ENCODE measurements at regions not wholly inside any gene's neighbourhood (a gene's known extent, or its start where the extent isn't known, plus 50 kb on each side); places are given as distances from the start of the nearest gene placed in this dataset.
"Not testable (repeated sequence)": the region's sequence is repeated elsewhere in the genome, so short reads cannot be mapped to it uniquely, and the experiment has no call there.

- no peak for DNase-seq (ENCODE audit: low read depth)
These were observed 111.4 kb upstream of the TIAM1 start for GRCh38 chr21:31455506-31455905.

DNA sequence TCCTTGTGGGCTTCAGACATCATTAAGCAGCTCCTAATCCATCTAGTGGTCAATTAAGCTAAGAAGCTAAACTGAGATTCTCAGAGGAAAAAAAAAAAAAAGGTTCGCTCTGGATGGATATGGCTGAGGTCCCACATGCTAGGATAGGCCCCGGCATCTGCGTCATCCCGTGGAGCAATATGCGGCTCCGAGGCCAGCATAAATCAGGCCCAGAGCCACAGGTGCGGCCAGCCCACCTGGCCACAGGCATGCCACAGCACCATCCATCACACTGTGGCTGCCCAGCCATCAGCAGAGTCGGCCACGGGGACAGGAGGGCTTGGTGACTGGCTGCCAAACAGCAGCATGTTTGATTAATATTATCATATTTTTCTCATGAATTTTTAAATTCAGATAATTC is 106.9 kb upstream of the TIAM1 start:
- no peak for DNase-seq (ENCODE audit: low read depth)

DNA sequence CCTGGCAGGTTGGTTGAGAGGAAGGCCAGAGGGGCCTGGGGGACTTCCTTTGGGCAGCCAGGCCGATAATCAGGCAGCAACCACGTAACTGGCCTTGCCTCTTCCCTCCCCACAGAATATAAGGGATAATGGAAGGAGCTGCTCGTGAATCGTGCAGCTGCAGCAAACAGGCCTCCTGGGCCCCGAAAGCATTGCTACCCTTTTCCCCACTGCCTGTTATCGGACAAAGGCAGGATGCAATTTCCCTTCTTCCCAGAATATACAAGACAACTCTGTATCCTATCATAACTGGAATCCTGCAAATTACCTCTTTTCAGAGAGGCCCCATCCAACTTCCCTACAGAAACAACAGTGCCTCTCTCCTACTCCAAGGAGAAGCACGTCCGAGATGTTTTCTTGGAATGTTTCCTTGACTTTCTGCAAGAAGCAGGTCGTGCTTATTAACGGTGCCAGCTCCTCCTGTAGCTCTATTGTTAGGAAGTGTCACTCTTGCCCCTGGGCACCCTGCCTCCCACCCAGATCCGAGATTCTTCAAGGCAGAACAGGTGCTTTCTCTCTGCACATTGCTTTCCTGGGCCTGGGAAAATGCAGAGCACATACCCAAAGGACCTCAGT is 106.0 kb upstream of the TIAM1 start:
- DNase-seq (ENCODE audit: low read depth) = no peak

- DNase-seq (ENCODE audit: low read depth) = no peak
These were observed 104.4 kb upstream of the TIAM1 start for GRCh38 chr21:31448496-31448895.

GRCh38 chr21:31447505-31447904 is 103.4 kb upstream of the TIAM1 start:
- no peak for DNase-seq (ENCODE audit: low read depth)

- peak; percentile 16 for DNase-seq (ENCODE audit: low read depth)
These were observed 102.3 kb upstream of the TIAM1 start for GRCh38 chr21:31446226-31446855.

GRCh38 chr21:31445137-31445536 is 101.1 kb upstream of the TIAM1 start:
- DNase-seq (ENCODE audit: low read depth) = no peak

DNA sequence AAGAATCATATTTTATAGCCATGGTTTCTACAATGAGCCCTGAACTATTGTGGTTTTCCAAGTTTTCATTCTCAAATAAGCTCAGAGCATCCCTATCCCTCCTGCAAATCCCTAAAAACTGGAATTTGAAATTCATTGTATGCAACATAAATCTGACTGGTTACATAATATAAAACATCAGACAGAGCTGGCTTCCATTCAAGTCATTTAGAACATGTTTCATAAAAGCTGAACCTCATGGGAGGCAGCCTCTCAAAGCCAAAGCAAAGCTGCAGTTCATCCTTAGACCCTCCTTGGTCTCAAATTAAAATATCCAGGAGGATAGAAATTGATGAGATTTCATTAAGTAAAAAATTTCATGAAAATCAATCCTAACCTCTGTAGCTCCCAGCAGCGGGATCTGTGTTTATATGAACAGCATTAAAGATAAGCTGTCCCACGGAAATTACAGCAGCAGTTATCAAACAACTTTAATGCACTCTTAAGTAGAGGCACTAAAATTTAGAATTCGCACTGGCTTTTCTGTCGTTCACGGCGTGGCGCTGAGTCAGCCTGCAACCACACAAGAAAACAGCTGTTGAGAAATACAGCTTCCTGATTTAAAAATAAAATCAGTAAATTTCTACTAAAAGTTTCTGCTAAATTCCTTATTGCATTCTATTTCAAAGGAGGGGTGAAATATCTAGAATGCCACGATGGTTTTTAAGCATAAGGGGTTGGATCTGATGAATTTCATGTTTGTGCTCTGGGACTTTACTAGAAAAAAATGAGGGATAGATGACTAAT is 99.9 kb upstream of the TIAM1 start:
- DNase-seq (ENCODE audit: low read depth) = no peak

DNA sequence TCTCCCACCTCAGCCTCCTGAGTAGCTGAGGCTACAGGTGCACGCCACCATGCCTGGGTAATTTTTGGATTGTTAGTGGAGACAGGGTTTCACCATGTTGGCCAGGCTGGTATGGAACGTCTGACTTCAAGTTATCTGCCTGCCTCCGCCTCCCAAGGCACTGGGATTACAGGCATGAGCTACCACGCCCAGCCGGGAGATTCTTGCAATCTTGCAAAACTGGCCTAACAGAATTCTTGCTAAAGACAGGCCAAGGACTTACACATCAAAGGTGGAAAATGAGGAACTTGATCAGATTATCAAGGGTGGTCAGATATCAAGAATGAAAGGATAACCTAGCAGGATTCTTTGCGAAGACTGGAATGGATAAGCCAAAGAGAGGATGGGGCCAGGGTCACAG is 98.3 kb upstream of the TIAM1 start:
- no peak for DNase-seq (ENCODE audit: low read depth)

DNA sequence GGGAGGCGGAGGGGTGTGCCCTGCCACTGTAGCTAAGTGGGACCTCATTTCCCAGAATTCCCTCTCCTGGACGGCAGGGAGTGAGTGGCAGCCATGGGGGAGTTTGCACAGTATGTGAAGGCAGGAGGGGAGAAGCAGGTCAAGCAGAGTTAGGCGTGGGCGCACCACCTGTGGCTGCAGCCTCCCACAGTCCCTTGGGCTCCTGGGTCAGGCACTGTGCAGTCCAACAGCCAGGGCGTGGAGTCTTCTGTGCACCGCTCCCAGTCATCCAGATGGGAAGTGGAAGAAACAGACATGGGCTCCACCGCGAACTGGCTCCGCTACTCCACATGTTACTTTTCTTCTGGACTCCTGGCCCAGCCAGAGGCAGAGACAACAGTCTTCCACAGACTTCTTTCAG is 85.4 kb upstream of the TIAM1 start:
- DNase-seq (ENCODE audit: low read depth) = no peak

- no peak for DNase-seq (ENCODE audit: low read depth)
These were observed 82.3 kb upstream of the TIAM1 start for GRCh38 chr21:31426235-31426797.

- DNase-seq (ENCODE audit: low read depth) = no peak
These were observed 81.1 kb upstream of the TIAM1 start for GRCh38 chr21:31425138-31425537.

DNA sequence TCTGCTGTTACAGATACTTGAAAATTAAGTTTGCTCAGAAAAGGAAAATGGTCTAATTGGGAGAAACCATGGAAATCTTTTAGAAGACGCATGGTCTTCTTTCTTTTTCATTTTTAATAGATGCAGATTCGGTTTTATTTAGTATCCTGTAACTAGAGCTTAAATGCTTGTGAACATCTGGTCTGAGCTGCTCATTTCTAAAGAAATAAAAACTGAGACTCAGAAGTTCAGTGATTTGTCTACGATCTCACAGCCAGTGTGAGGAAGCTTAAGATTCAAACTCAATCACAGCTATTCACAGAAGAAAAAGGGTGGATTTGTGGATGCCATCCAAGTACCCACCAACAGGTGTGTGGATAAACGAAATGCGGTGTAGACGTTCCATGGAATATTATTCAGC is 80.0 kb upstream of the TIAM1 start:
- DNase-seq (ENCODE audit: low read depth) = no peak

GRCh38 chr21:31420988-31421387 is 76.9 kb upstream of the TIAM1 start:
- no peak for DNase-seq (ENCODE audit: low read depth)

- no peak for DNase-seq (ENCODE audit: low read depth)
These were observed 76.3 kb upstream of the TIAM1 start for GRCh38 chr21:31420354-31420753.

GRCh38 chr21:31418377-31419001 is 74.4 kb upstream of the TIAM1 start:
- DNase-seq (ENCODE audit: low read depth) = no peak

DNA sequence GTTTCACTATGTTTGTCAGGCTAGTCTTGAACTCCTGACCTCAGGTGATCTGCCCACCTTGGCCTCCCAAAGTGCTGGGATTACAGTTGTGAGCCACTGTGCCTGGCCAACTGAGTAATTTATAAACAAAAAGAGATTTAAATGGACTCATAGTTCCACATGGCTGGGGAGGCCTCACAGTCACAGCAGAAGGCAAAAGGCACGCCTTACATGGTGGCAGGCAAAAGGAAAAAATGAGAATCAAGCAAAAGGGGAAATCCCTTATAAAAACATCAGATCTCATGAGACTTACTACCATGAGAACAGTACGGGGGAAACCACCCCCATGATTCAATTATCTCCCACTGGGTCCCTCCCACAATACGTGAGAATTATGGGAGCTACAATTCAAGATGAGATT is 73.2 kb upstream of the TIAM1 start:
- not testable (repeated sequence) for DNase-seq (ENCODE audit: low read depth)

DNA sequence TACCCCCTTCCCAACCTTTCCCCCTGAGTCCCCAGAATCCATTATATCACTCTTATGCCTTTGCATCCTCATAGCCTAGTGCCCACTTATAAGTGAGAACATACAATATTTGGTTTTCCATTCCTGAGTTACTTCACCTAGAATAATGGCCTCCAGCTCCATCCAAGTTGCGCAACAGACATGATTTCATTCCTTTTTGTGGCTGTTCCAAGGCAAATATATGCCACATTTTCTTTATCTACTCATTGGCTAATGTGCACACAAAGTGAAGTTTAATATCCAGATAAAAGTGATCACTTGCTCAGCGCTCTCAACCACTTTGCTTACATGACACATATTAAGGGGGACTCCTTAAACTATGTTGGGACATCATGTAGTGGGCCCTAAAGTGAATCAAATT is 72.4 kb upstream of the TIAM1 start:
- no peak for DNase-seq (ENCODE audit: low read depth)

GRCh38 chr21:31414263-31415000 is 70.4 kb upstream of the TIAM1 start:
- no peak for DNase-seq (ENCODE audit: low read depth)

GRCh38 chr21:31413698-31414097 is 69.6 kb upstream of the TIAM1 start:
- DNase-seq (ENCODE audit: low read depth) = no peak

DNA sequence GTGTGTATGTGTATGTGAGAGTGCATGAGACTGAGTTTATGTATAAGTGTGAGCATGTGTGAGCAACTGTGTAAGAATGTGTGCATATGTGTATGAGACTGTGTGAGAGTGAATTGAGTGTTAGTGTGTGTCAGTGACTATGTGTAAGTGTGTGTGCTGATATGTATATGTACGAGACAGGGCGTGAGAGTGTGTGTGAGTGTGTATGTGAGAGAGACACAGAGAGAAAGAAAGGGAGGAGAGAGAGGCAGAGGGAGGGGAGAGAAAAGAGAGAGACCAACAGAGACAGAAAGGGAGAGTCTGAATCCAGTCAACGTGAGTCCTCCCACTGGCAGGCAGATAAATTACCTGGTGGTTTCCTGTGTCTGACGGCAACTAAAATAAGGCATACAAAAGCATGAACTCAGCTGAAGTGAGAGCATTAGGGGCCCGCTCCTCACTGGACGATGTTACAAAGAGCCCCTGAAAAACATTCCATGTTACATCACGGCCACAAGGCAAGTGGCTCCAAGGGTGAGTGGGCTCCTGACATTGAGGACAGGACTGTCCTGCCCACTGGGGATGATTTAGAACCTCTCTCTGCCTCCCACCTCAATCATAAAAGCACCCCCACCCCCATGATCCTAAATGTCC is 66.6 kb upstream of the TIAM1 start:
- DNase-seq (ENCODE audit: low read depth) = no peak

Measured in T-helper 22 cell (primary cell).